ENCODE measurements at regions not wholly inside any gene's neighbourhood (a gene's known extent, or its start where the extent isn't known, plus 50 kb on each side); places are given as distances from the start of the nearest gene placed in this dataset.

DNA sequence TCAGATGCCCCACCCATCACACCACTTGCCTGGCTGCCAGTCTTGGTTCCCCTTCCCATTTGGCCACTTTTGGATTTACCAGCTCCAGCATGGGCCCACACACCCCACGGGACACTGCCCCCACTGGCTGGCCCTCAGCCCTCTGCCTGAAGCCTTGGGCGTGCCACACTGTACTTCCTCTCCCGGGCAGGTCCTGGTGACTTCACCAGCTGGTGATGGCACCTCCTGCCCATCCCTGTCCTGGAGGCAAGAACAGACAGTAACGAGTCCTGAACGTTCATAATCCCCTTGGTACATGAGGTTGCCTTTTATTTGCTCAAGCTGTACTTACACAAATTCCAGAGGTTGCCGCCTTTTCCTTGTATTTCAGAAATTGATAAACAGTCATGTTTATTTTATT lies 81.1 kb downstream of the TMEM17 start:
- no peaks in the 10 kb centered on the region for H3K36me3 ChIP-seq (ENCODE audit: control insufficient read depth, insufficient read depth, low read length)
- TF ChIP-seq, protein P1, sequence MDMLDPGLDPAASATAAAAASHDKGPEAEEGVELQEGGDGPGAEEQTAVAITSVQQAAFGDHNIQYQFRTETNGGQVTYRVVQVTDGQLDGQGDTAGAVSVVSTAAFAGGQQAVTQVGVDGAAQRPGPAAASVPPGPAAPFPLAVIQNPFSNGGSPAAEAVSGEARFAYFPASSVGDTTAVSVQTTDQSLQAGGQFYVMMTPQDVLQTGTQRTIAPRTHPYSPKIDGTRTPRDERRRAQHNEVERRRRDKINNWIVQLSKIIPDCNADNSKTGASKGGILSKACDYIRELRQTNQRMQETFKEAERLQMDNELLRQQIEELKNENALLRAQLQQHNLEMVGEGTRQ (IDR thresholded peaks at IDR 0.05; ENCODE audit: low read depth, low read length), result no peak
- TF ChIP-seq, protein P2, sequence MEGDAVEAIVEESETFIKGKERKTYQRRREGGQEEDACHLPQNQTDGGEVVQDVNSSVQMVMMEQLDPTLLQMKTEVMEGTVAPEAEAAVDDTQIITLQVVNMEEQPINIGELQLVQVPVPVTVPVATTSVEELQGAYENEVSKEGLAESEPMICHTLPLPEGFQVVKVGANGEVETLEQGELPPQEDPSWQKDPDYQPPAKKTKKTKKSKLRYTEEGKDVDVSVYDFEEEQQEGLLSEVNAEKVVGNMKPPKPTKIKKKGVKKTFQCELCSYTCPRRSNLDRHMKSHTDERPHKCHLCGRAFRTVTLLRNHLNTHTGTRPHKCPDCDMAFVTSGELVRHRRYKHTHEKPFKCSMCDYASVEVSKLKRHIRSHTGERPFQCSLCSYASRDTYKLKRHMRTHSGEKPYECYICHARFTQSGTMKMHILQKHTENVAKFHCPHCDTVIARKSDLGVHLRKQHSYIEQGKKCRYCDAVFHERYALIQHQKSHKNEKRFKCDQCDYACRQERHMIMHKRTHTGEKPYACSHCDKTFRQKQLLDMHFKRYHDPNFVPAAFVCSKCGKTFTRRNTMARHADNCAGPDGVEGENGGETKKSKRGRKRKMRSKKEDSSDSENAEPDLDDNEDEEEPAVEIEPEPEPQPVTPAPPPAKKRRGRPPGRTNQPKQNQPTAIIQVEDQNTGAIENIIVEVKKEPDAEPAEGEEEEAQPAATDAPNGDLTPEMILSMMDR (conservative IDR thresholded peaks at IDR 0.05; ENCODE audit: low read depth, low read length), result no peak
- no peak for TF ChIP-seq MAFK (IDR thresholded peaks at IDR 0.05; ENCODE audit: low read depth, low read length)
- TF ChIP-seq POLR2A (IDR thresholded peaks at IDR 0.05; ENCODE audit: low read depth, low read length), result no peak
- TF ChIP-seq MAZ (IDR thresholded peaks at IDR 0.05; ENCODE audit: borderline replicate concordance, low read depth, low read length), result no peak
- no peak for TF ChIP-seq RFX5 (IDR thresholded peaks at IDR 0.05; ENCODE audit: low read depth, low read length)
- TF ChIP-seq MXI1 (IDR thresholded peaks at IDR 0.05; ENCODE audit: borderline replicate concordance, low read depth, low read length), result no peak
- no peak for TF ChIP-seq CHD1 (IDR thresholded peaks at IDR 0.05; ENCODE audit: low read depth, low read length)
- no peak for TF ChIP-seq BHLHE40 (IDR thresholded peaks at IDR 0.05; ENCODE audit: low read depth, low read length)
- TF ChIP-seq FOS (IDR thresholded peaks at IDR 0.05; ENCODE audit: low read depth, low read length), result no peak
- TF ChIP-seq NFE2L2 (IDR thresholded peaks at IDR 0.05; ENCODE audit: low read depth, low read length), result no peak
- TF ChIP-seq RAD21 (IDR thresholded peaks at IDR 0.05; ENCODE audit: low read length), result no peak
- TF ChIP-seq, protein P3, sequence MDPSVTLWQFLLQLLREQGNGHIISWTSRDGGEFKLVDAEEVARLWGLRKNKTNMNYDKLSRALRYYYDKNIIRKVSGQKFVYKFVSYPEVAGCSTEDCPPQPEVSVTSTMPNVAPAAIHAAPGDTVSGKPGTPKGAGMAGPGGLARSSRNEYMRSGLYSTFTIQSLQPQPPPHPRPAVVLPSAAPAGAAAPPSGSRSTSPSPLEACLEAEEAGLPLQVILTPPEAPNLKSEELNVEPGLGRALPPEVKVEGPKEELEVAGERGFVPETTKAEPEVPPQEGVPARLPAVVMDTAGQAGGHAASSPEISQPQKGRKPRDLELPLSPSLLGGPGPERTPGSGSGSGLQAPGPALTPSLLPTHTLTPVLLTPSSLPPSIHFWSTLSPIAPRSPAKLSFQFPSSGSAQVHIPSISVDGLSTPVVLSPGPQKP (IDR thresholded peaks at IDR 0.05; ENCODE audit: borderline replicate concordance, low read depth, low read length), result no peak
- TF ChIP-seq RCOR1 (IDR thresholded peaks at IDR 0.05; ENCODE audit: insufficient replicate concordance, low read length), result no peak
- TF ChIP-seq CEBPB (IDR thresholded peaks at IDR 0.05; ENCODE audit: low read depth, low read length), result no peak
- TF ChIP-seq SMC3 (IDR thresholded peaks at IDR 0.05; ENCODE audit: low read depth, low read length), result no peak
- no peak overlapping the region for H2AFZ ChIP-seq (replicated peaks; ENCODE audit: low read length, poor library complexity)
- H2BK20ac ChIP-seq (ENCODE audit: low read depth, low read length), result no peak overlapping the region
- no peak overlapping the region for H2BK5ac ChIP-seq (ENCODE audit: low read depth, low read length, poor library complexity, severe bottlenecking)
- dilution Hi-C loops (cut with HindIII; ENCODE audit: low sequenced_read_pairs, unreplicated experiment) (no loop called here), intact Hi-C loops (cut with micrococcal nuclease) (no loop called here), in situ Hi-C loops (cut with MboI; ENCODE audit: low sequenced_read_pairs) (no loop called here)
- H2BK15ac ChIP-seq (ENCODE audit: low read depth, low read length), result no peak overlapping the region
- no peak overlapping the region for H3K4ac ChIP-seq (ENCODE audit: low read depth, low read length)
- H4K91ac ChIP-seq (ENCODE audit: insufficient read depth, low read depth, low read length), result no peak overlapping the region
- no peak for DNase-seq
- H4K8ac ChIP-seq (ENCODE audit: low read depth in 2 of 2, low read length in 2 of 2), result no peak overlapping the region
- 60% methylated on average over 1 of the region's 6 CpGs; no CpG with 5 or more reads in 1 of the 2 experiments for WGBS, 2 experiments (ENCODE audit: extremely low coverage in 2 of 2, insufficient read length in 1 of 2)
- no peaks in the 10 kb centered on the region for H3K4me1 ChIP-seq (ENCODE audit: control insufficient read depth, insufficient read depth, low read length)
- no peak overlapping the region for H3K9ac ChIP-seq (ENCODE audit: low read depth, low read length)
- no peak overlapping the region for H2AK5ac ChIP-seq (ENCODE audit: low read depth, low read length)
- H3K27me3 ChIP-seq (ENCODE audit: control insufficient read depth, insufficient read depth, low read length), result peaks cover 7% of the 10 kb centered on the region
- H3K9me3 ChIP-seq (ENCODE audit: control insufficient read depth, insufficient read depth, low read length), result no peaks in the 10 kb centered on the region
- H3K18ac ChIP-seq (ENCODE audit: low read depth, low read length), result no peak overlapping the region
- H3K14ac ChIP-seq (replicated peaks; ENCODE audit: low read depth, low read length), result no peak overlapping the region
- ATAC-seq (ENCODE audit: low read depth), result no peak
- H4K20me1 ChIP-seq (ENCODE audit: insufficient read depth, low read length), result no peaks in the 10 kb centered on the region
- ChIA-PET CTCF (no interaction called here), POLR2A (ENCODE audit: unreplicated experiment) (no interaction called here)
- H3K4me2 ChIP-seq (ENCODE audit: low read depth, low read length), result no peak overlapping the region
- H3K4me3 ChIP-seq (ENCODE audit: insufficient read depth, low read depth, low read length), result no peak overlapping the region
- H2AK9ac ChIP-seq (replicated peaks; ENCODE audit: low read depth, low read length, poor library complexity), result no peak overlapping the region
- no TSS peak for BruUV-seq (replicated peaks)
- no peak overlapping the region for H3K23ac ChIP-seq (ENCODE audit: low read depth, low read length)
- no peak overlapping the region for H2BK120ac ChIP-seq (ENCODE audit: low read depth, low read length)
- H3K9me1 ChIP-seq (ENCODE audit: insufficient read depth, low read length), result no peaks in the 10 kb centered on the region
- H3K56ac ChIP-seq (ENCODE audit: extremely low read depth, insufficient read depth, low read length), result no peak overlapping the region
- no peak overlapping the region for H3K27ac ChIP-seq (ENCODE audit: insufficient read depth, low read length)
- no peaks in the 10 kb centered on the region for H3K79me1 ChIP-seq (ENCODE audit: low read depth in 1 of 2, low read length in 2 of 2)
- no peak overlapping the region for H4K5ac ChIP-seq (ENCODE audit: low read depth, low read length)

Measured in IMR-90 (cell line).